ENCODE measurements at regions not wholly inside any gene's neighbourhood (a gene's known extent, or its start where the extent isn't known, plus 50 kb on each side); places are given as distances from the start of the nearest gene placed in this dataset.

- DNase-seq (ENCODE audit: low read depth) (no peak), FAIRE-seq (no peak)
- no peak overlapping the region for H2AFZ ChIP-seq (ENCODE audit: low read depth, low read length)
- no peaks in the 10 kb centered on the region for H3K9me3 ChIP-seq (ENCODE audit: insufficient read depth, low read depth, low read length)
- H3K9me3 Mint-ChIP-seq (ENCODE audit: unreplicated experiment): peaks cover 4% of the 10 kb centered on the region
- no peaks in the 10 kb centered on the region for H4K20me1 ChIP-seq (ENCODE audit: insufficient read depth, low read length)
- H3K27me3 ChIP-seq (ENCODE audit: insufficient read depth, low read length): no peaks in the 10 kb centered on the region
- H3K9ac ChIP-seq (ENCODE audit: low read length): no peak overlapping the region
- TF ChIP-seq CTCF (IDR thresholded peaks at IDR 0.05; ENCODE audit: insufficient read depth, low read depth, low read length) (no peak), EZH2 (IDR thresholded peaks at IDR 0.05; ENCODE audit: insufficient read depth, low read length) (no peak)
- H3K4me2 ChIP-seq (ENCODE audit: low read length): no peak overlapping the region
- H3K79me2 ChIP-seq (ENCODE audit: insufficient read depth, low read length): no peaks in the 10 kb centered on the region
- no peak overlapping the region for H3K4me3 Mint-ChIP-seq (ENCODE audit: unreplicated experiment)
- no peaks in the 10 kb centered on the region for H3K36me3 ChIP-seq (ENCODE audit: insufficient read depth, low read length)
- H3K4me3 ChIP-seq (ENCODE audit: insufficient read depth, low read depth, low read length): no peak overlapping the region
- H3K4me1 Mint-ChIP-seq (ENCODE audit: low read depth, unreplicated experiment): no peaks in the 10 kb centered on the region
- no peak overlapping the region for H3K27ac Mint-ChIP-seq (ENCODE audit: unreplicated experiment)
- H3K4me1 ChIP-seq (ENCODE audit: insufficient read depth, low read length): peaks cover 7% of the 10 kb centered on the region
- no peaks in the 10 kb centered on the region for H3K36me3 Mint-ChIP-seq (ENCODE audit: low read depth, unreplicated experiment)
- no peak overlapping the region for H3K27ac ChIP-seq (ENCODE audit: low read depth, low read length)
- H3K27me3 Mint-ChIP-seq (ENCODE audit: low read depth, unreplicated experiment): peaks cover 27% of the 10 kb centered on the region
Measured at GRCh38 chr7:69426705-69427104, 171.6 kb upstream of the AUTS2 start.

GRCh38 chr7:69428089-69428488, 170.2 kb upstream of the AUTS2 start:
- H3K4me1 ChIP-seq (ENCODE audit: insufficient read depth, low read length): peaks cover 7% of the 10 kb centered on the region
- no peaks in the 10 kb centered on the region for H4K20me1 ChIP-seq (ENCODE audit: insufficient read depth, low read length)
- H3K27ac ChIP-seq (ENCODE audit: low read depth, low read length): no peak overlapping the region
- H3K36me3 ChIP-seq (ENCODE audit: insufficient read depth, low read length): no peaks in the 10 kb centered on the region
- H3K79me2 ChIP-seq (ENCODE audit: insufficient read depth, low read length): no peaks in the 10 kb centered on the region
- H3K4me3 Mint-ChIP-seq (ENCODE audit: unreplicated experiment): no peak overlapping the region
- H3K4me3 ChIP-seq (ENCODE audit: insufficient read depth, low read depth, low read length): no peak overlapping the region
- H3K27me3 Mint-ChIP-seq (ENCODE audit: low read depth, unreplicated experiment): peaks cover 26% of the 10 kb centered on the region
- no peaks in the 10 kb centered on the region for H3K36me3 Mint-ChIP-seq (ENCODE audit: low read depth, unreplicated experiment)
- H3K27ac Mint-ChIP-seq (ENCODE audit: unreplicated experiment): no peak overlapping the region
- FAIRE-seq (no peak), DNase-seq (ENCODE audit: low read depth) (no peak)
- no peaks in the 10 kb centered on the region for H3K27me3 ChIP-seq (ENCODE audit: insufficient read depth, low read length)
- peaks cover 4% of the 10 kb centered on the region for H3K9me3 Mint-ChIP-seq (ENCODE audit: unreplicated experiment)
- H3K9me3 ChIP-seq (ENCODE audit: insufficient read depth, low read depth, low read length): no peaks in the 10 kb centered on the region
- TF ChIP-seq CTCF (IDR thresholded peaks at IDR 0.05; ENCODE audit: insufficient read depth, low read depth, low read length) (no peak), EZH2 (IDR thresholded peaks at IDR 0.05; ENCODE audit: insufficient read depth, low read length) (no peak)
- H3K4me2 ChIP-seq (ENCODE audit: low read length): no peak overlapping the region
- no peaks in the 10 kb centered on the region for H3K4me1 Mint-ChIP-seq (ENCODE audit: low read depth, unreplicated experiment)
- H3K9ac ChIP-seq (ENCODE audit: low read length): no peak overlapping the region
- H2AFZ ChIP-seq (ENCODE audit: low read depth, low read length): no peak overlapping the region

DNA sequence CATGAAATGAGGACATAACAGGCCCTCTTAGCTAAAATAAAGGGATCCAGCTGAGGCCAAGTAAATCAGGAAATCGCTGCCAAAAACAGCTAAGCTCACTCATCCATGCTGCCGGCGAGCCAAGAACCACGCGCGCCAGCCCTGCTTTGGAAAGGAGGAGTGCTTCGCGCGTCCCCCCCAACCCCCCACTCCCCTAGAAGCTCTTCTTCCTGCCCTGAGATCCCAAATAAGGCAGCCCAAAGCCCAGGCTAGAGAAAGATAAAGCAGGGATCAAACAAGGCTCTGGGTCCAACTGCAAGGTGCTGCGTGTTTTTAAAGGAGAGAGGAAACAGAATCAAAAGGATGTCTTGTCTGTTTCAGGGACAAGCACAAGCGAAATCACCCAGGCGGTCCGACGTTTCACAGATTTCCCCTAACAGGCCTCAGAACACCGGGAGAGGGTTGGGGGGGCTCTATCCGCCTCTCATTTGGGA, 168.3 kb upstream of the AUTS2 start:
- Histone ChIP-seq H2AFZ (ENCODE audit: low read depth, low read length) (peak overlapping the region; percentile 65), H3K27me3 (ENCODE audit: insufficient read depth, low read length) (no peaks in the 10 kb centered on the region), H3K9ac (ENCODE audit: low read length) (peak overlapping the region; percentile 44), H3K4me2 (ENCODE audit: low read length) (peak overlapping the region; percentile 81), H3K36me3 (ENCODE audit: insufficient read depth, low read length) (no peaks in the 10 kb centered on the region), H3K4me1 (ENCODE audit: insufficient read depth, low read length) (peaks cover 11% of the 10 kb centered on the region), H4K20me1 (ENCODE audit: insufficient read depth, low read length) (no peaks in the 10 kb centered on the region), H3K4me3 (ENCODE audit: insufficient read depth, low read depth, low read length) (no peak overlapping the region), H3K27ac (ENCODE audit: low read depth, low read length) (no peak overlapping the region), H3K79me2 (ENCODE audit: insufficient read depth, low read length) (no peaks in the 10 kb centered on the region), H3K9me3 (ENCODE audit: insufficient read depth, low read depth, low read length) (no peaks in the 10 kb centered on the region)
- Mint-ChIP-seq H3K36me3 (ENCODE audit: low read depth, unreplicated experiment) (no peaks in the 10 kb centered on the region), H3K4me1 (ENCODE audit: low read depth, unreplicated experiment) (no peaks in the 10 kb centered on the region), H3K9me3 (ENCODE audit: unreplicated experiment) (peaks cover 7% of the 10 kb centered on the region), H3K27me3 (ENCODE audit: low read depth, unreplicated experiment) (peaks cover 21% of the 10 kb centered on the region), H3K4me3 (ENCODE audit: unreplicated experiment) (no peak overlapping the region), H3K27ac (ENCODE audit: unreplicated experiment) (no peak overlapping the region)
- TF ChIP-seq EZH2 (IDR thresholded peaks at IDR 0.05; ENCODE audit: insufficient read depth, low read length) (no peak), CTCF (IDR thresholded peaks at IDR 0.05; ENCODE audit: insufficient read depth, low read depth, low read length) (no peak)
- FAIRE-seq (peak; percentile 37), DNase-seq (ENCODE audit: low read depth) (peak; percentile 71)

All from astrocyte (in vitro differentiated cells and primary cell).